ENCODE measurements at regions not wholly inside any gene's neighbourhood (a gene's known extent, or its start where the extent isn't known, plus 50 kb on each side); places are given as distances from the start of the nearest gene placed in this dataset.

- Histone ChIP-seq H3K9me3 (ENCODE audit: low read length) (no peaks in the 10 kb centered on the region), H3K4me3 (ENCODE audit: low read length) (no peak overlapping the region)
Measured at GRCh38 chr6:144899161-144899560, 614.0 kb downstream of the UTRN start.

GRCh38 chr6:144901412-144901811 lies 616.3 kb downstream of the UTRN start:
- Histone ChIP-seq H3K9ac (ENCODE audit: low read length) (no peak overlapping the region), H4K20me1 (ENCODE audit: insufficient read depth, low read depth, low read length) (no peaks in the 10 kb centered on the region), H3K79me2 (ENCODE audit: low read length) (no peaks in the 10 kb centered on the region), H3K4me2 (ENCODE audit: low read depth, low read length, poor library complexity, severe bottlenecking) (no peak overlapping the region), H3K4me1 (ENCODE audit: low read length) (no peaks in the 10 kb centered on the region), H3K36me3 (ENCODE audit: insufficient read depth, low read length) (no peaks in the 10 kb centered on the region), H3K9me2 (replicated peaks; ENCODE audit: insufficient read depth, low read length) (no peaks in the 10 kb centered on the region), H3K27ac (ENCODE audit: low read length) (no peak overlapping the region), H3K9me3 (ENCODE audit: low read length) (no peaks in the 10 kb centered on the region), H2AFZ (ENCODE audit: low read length) (no peak overlapping the region), H3K4me3 (ENCODE audit: low read length) (no peak overlapping the region), H3K27me3 (ENCODE audit: low read length) (no peaks in the 10 kb centered on the region)
- DNase-seq = no peak

More at GRCh38 chr6:144899161-144899560, 614.0 kb downstream of the UTRN start:
- no peaks in the 10 kb centered on the region for H3K4me1 ChIP-seq (ENCODE audit: low read length)
- no peaks in the 10 kb centered on the region for H3K79me2 ChIP-seq (ENCODE audit: low read length)
- DNase-seq = no peak
- no peaks in the 10 kb centered on the region for H3K9me2 ChIP-seq (replicated peaks; ENCODE audit: insufficient read depth, low read length)
- H3K4me2 ChIP-seq (ENCODE audit: low read depth, low read length, poor library complexity, severe bottlenecking) = no peak overlapping the region
- no peaks in the 10 kb centered on the region for H3K27me3 ChIP-seq (ENCODE audit: low read length)
- H3K9ac ChIP-seq (ENCODE audit: low read length) = no peak overlapping the region
- no peak overlapping the region for H2AFZ ChIP-seq (ENCODE audit: low read length)
- H4K20me1 ChIP-seq (ENCODE audit: insufficient read depth, low read depth, low read length) = no peaks in the 10 kb centered on the region
- no peaks in the 10 kb centered on the region for H3K36me3 ChIP-seq (ENCODE audit: insufficient read depth, low read length)
- H3K27ac ChIP-seq (ENCODE audit: low read length) = no peak overlapping the region

GRCh38 chr6:144908004-144908403 lies 622.9 kb downstream of the UTRN start:
- no peaks in the 10 kb centered on the region for H3K79me2 ChIP-seq (ENCODE audit: low read length)
- H3K36me3 ChIP-seq (ENCODE audit: insufficient read depth, low read length) = no peaks in the 10 kb centered on the region
- no peak for DNase-seq
- H3K9me2 ChIP-seq (replicated peaks; ENCODE audit: insufficient read depth, low read length) = no peaks in the 10 kb centered on the region
- H3K4me3 ChIP-seq (ENCODE audit: low read length) = no peak overlapping the region
- H3K4me1 ChIP-seq (ENCODE audit: low read length) = no peaks in the 10 kb centered on the region
- H3K4me2 ChIP-seq (ENCODE audit: low read depth, low read length, poor library complexity, severe bottlenecking) = no peak overlapping the region
- H3K9me3 ChIP-seq (ENCODE audit: low read length) = no peaks in the 10 kb centered on the region
- no peak overlapping the region for H3K27ac ChIP-seq (ENCODE audit: low read length)
- 0 out of 2 replicates have a peak, but pooled peaks cover 4% of the 10 kb centered on the region for H3K27me3 ChIP-seq (ENCODE audit: low read length)
- no peak overlapping the region for H3K9ac ChIP-seq (ENCODE audit: low read length)
- no peak overlapping the region for H2AFZ ChIP-seq (ENCODE audit: low read length)
- H4K20me1 ChIP-seq (ENCODE audit: insufficient read depth, low read depth, low read length) = no peaks in the 10 kb centered on the region

- no peaks in the 10 kb centered on the region for H3K79me2 ChIP-seq (ENCODE audit: low read length)
- no peak overlapping the region for H3K27ac ChIP-seq (ENCODE audit: low read length)
- no peak overlapping the region for H3K4me2 ChIP-seq (ENCODE audit: low read depth, low read length, poor library complexity, severe bottlenecking)
- H3K36me3 ChIP-seq (ENCODE audit: insufficient read depth, low read length) = no peaks in the 10 kb centered on the region
- H2AFZ ChIP-seq (ENCODE audit: low read length) = no peak overlapping the region
- no peaks in the 10 kb centered on the region for H3K4me1 ChIP-seq (ENCODE audit: low read length)
- no peak for DNase-seq
- no peak overlapping the region for H3K4me3 ChIP-seq (ENCODE audit: low read length)
- H3K9me2 ChIP-seq (replicated peaks; ENCODE audit: insufficient read depth, low read length) = no peaks in the 10 kb centered on the region
- 0 out of 2 replicates have a peak, but pooled peaks cover 4% of the 10 kb centered on the region for H3K27me3 ChIP-seq (ENCODE audit: low read length)
- no peaks in the 10 kb centered on the region for H3K9me3 ChIP-seq (ENCODE audit: low read length)
- H4K20me1 ChIP-seq (ENCODE audit: insufficient read depth, low read depth, low read length) = no peaks in the 10 kb centered on the region
- no peak overlapping the region for H3K9ac ChIP-seq (ENCODE audit: low read length)
Measured at GRCh38 chr6:144909753-144910285, 624.7 kb downstream of the UTRN start.

- no peaks in the 10 kb centered on the region for H3K79me2 ChIP-seq (ENCODE audit: low read length)
- H3K27ac ChIP-seq (ENCODE audit: low read length) = no peak overlapping the region
- H3K36me3 ChIP-seq (ENCODE audit: insufficient read depth, low read length) = no peaks in the 10 kb centered on the region
- no peak overlapping the region for H3K4me2 ChIP-seq (ENCODE audit: low read depth, low read length, poor library complexity, severe bottlenecking)
- H3K9ac ChIP-seq (ENCODE audit: low read length) = no peak overlapping the region
- no peaks in the 10 kb centered on the region for H3K9me3 ChIP-seq (ENCODE audit: low read length)
- DNase-seq = no peak
- H3K4me3 ChIP-seq (ENCODE audit: low read length) = no peak overlapping the region
- H3K27me3 ChIP-seq (ENCODE audit: low read length) = 0 out of 2 replicates have a peak, but pooled peaks cover 4% of the 10 kb centered on the region
- no peak overlapping the region for H2AFZ ChIP-seq (ENCODE audit: low read length)
- H3K9me2 ChIP-seq (replicated peaks; ENCODE audit: insufficient read depth, low read length) = no peaks in the 10 kb centered on the region
- H4K20me1 ChIP-seq (ENCODE audit: insufficient read depth, low read depth, low read length) = no peaks in the 10 kb centered on the region
- H3K4me1 ChIP-seq (ENCODE audit: low read length) = no peaks in the 10 kb centered on the region
Measured at GRCh38 chr6:144911322-144911721, 626.2 kb downstream of the UTRN start.

- Histone ChIP-seq H3K4me1 (ENCODE audit: low read length) (no peaks in the 10 kb centered on the region), H3K9ac (ENCODE audit: low read length) (no peak overlapping the region), H3K27me3 (ENCODE audit: low read length) (0 out of 2 replicates have a peak, but pooled peaks cover 4% of the 10 kb centered on the region), H3K27ac (ENCODE audit: low read length) (no peak overlapping the region), H3K4me3 (ENCODE audit: low read length) (no peak overlapping the region), H3K9me2 (replicated peaks; ENCODE audit: insufficient read depth, low read length) (no peaks in the 10 kb centered on the region), H3K36me3 (ENCODE audit: insufficient read depth, low read length) (no peaks in the 10 kb centered on the region), H2AFZ (ENCODE audit: low read length) (no peak overlapping the region), H3K4me2 (ENCODE audit: low read depth, low read length, poor library complexity, severe bottlenecking) (no peak overlapping the region), H3K9me3 (ENCODE audit: low read length) (no peaks in the 10 kb centered on the region), H3K79me2 (ENCODE audit: low read length) (no peaks in the 10 kb centered on the region), H4K20me1 (ENCODE audit: insufficient read depth, low read depth, low read length) (no peaks in the 10 kb centered on the region)
- DNase-seq = no peak
Measured at GRCh38 chr6:144912474-144912873, 627.3 kb downstream of the UTRN start.

GRCh38 chr6:144918073-144918472 lies 632.9 kb downstream of the UTRN start:
- DNase-seq = no peak
- H4K20me1 ChIP-seq (ENCODE audit: insufficient read depth, low read depth, low read length) = no peaks in the 10 kb centered on the region
- no peaks in the 10 kb centered on the region for H3K79me2 ChIP-seq (ENCODE audit: low read length)
- no peak overlapping the region for H3K4me2 ChIP-seq (ENCODE audit: low read depth, low read length, poor library complexity, severe bottlenecking)
- H3K9me2 ChIP-seq (replicated peaks; ENCODE audit: insufficient read depth, low read length) = no peaks in the 10 kb centered on the region
- H2AFZ ChIP-seq (ENCODE audit: low read length) = no peak overlapping the region
- no peak overlapping the region for H3K9ac ChIP-seq (ENCODE audit: low read length)
- H3K4me1 ChIP-seq (ENCODE audit: low read length) = no peaks in the 10 kb centered on the region
- H3K27me3 ChIP-seq (ENCODE audit: low read length) = no peaks in the 10 kb centered on the region
- H3K4me3 ChIP-seq (ENCODE audit: low read length) = no peak overlapping the region
- no peak overlapping the region for H3K27ac ChIP-seq (ENCODE audit: low read length)
- H3K36me3 ChIP-seq (ENCODE audit: insufficient read depth, low read length) = no peaks in the 10 kb centered on the region
- H3K9me3 ChIP-seq (ENCODE audit: low read length) = no peaks in the 10 kb centered on the region

GRCh38 chr6:144919560-144919959 lies 634.4 kb downstream of the UTRN start:
- H3K4me1 ChIP-seq (ENCODE audit: low read length) = no peaks in the 10 kb centered on the region
- H3K27me3 ChIP-seq (ENCODE audit: low read length) = no peaks in the 10 kb centered on the region
- H3K36me3 ChIP-seq (ENCODE audit: insufficient read depth, low read length) = no peaks in the 10 kb centered on the region
- no peak overlapping the region for H3K4me2 ChIP-seq (ENCODE audit: low read depth, low read length, poor library complexity, severe bottlenecking)
- H3K9ac ChIP-seq (ENCODE audit: low read length) = no peak overlapping the region
- H3K9me2 ChIP-seq (replicated peaks; ENCODE audit: insufficient read depth, low read length) = no peaks in the 10 kb centered on the region
- no peak overlapping the region for H3K27ac ChIP-seq (ENCODE audit: low read length)
- no peaks in the 10 kb centered on the region for H4K20me1 ChIP-seq (ENCODE audit: insufficient read depth, low read depth, low read length)
- H3K79me2 ChIP-seq (ENCODE audit: low read length) = no peaks in the 10 kb centered on the region
- DNase-seq = no peak
- no peak overlapping the region for H3K4me3 ChIP-seq (ENCODE audit: low read length)
- H3K9me3 ChIP-seq (ENCODE audit: low read length) = no peaks in the 10 kb centered on the region
- H2AFZ ChIP-seq (ENCODE audit: low read length) = no peak overlapping the region
